Hematopoietic multipotent progenitor cell treated with erythropoietin and hydrocortisone succinate and interleukin-3 and kit ligand, for 6 days (in vitro differentiated cells): ENCODE measurements at regions not wholly inside any gene's neighbourhood (a gene's known extent, or its start where the extent isn't known, plus 50 kb on each side); places are given as distances from the start of the nearest gene placed in this dataset.

Experiments
- DNase-seq: peaks from one replicate; pipeline ENCODE4 v3.0.0-alpha.2; 2015

GRCh38 chr13:105259426-105259825, 1276.0 kb downstream of the EFNB2 start:
- peak; percentile 58 for DNase-seq

GRCh38 chr13:105255472-105255871, 1280.0 kb downstream of the EFNB2 start:
- DNase-seq = no peak

GRCh38 chr13:105251293-105251692, 1284.2 kb downstream of the EFNB2 start:
- no peak for DNase-seq

GRCh38 chr13:105247830-105248229, 1287.6 kb downstream of the EFNB2 start:
- DNase-seq = no peak

- DNase-seq = no peak
Measured at GRCh38 chr13:105240371-105240770, 1295.1 kb downstream of the EFNB2 start.

- DNase-seq = no peak
Measured at GRCh38 chr13:105232439-105232838, 1303.0 kb downstream of the EFNB2 start.

- DNase-seq = no peak
Measured at GRCh38 chr13:105232006-105232405, 1303.5 kb downstream of the EFNB2 start.

- no peak for DNase-seq
Measured at GRCh38 chr13:105231579-105231978, 1303.9 kb downstream of the EFNB2 start.

- no peak for DNase-seq
Measured at GRCh38 chr13:105220881-105221280, 1314.6 kb downstream of the EFNB2 start.

- DNase-seq = no peak
Measured at GRCh38 chr13:105220063-105220462, 1315.4 kb downstream of the EFNB2 start.

GRCh38 chr13:105219651-105220050, 1315.8 kb downstream of the EFNB2 start:
- no peak for DNase-seq

GRCh38 chr13:105213512-105213911, 1322.0 kb downstream of the EFNB2 start:
- DNase-seq = no peak

- DNase-seq = no peak
Measured at GRCh38 chr13:105207572-105208293, 1327.7 kb downstream of the EFNB2 start.

GRCh38 chr13:105202354-105202753, 1333.1 kb downstream of the EFNB2 start:
- peak; percentile 61 for DNase-seq

- no peak for DNase-seq
Measured at GRCh38 chr13:105201351-105201750, 1334.1 kb downstream of the EFNB2 start.

GRCh38 chr13:105200181-105200580, 1335.3 kb downstream of the EFNB2 start:
- no peak for DNase-seq

GRCh38 chr13:105196052-105196451, 1339.4 kb downstream of the EFNB2 start:
- no peak for DNase-seq

- DNase-seq = no peak
Measured at GRCh38 chr13:105193026-105193425, 1342.4 kb downstream of the EFNB2 start.

- no peak for DNase-seq
Measured at GRCh38 chr13:105184201-105184600, 1351.3 kb downstream of the EFNB2 start.

GRCh38 chr13:105177265-105177900, 1358.1 kb downstream of the EFNB2 start:
- peak; percentile 66 for DNase-seq

GRCh38 chr13:105170438-105170837, 1365.0 kb downstream of the EFNB2 start:
- no peak for DNase-seq

GRCh38 chr13:105168295-105168694, 1367.2 kb downstream of the EFNB2 start:
- no peak for DNase-seq

- no peak for DNase-seq
Measured at GRCh38 chr13:105167385-105167784, 1368.1 kb downstream of the EFNB2 start.

GRCh38 chr13:105165449-105166125, 1369.9 kb downstream of the EFNB2 start:
- DNase-seq = no peak
